ENCODE measurements at regions not wholly inside any gene's neighbourhood (a gene's known extent, or its start where the extent isn't known, plus 50 kb on each side); places are given as distances from the start of the nearest gene placed in this dataset.
A peak's percentile ranks its signal among the peaks of the same experiment; 100 is the strongest.

- DNase-seq = no peak
These were observed 58.1 kb downstream of the KLF4 start for GRCh38 chr9:107431461-107431860.

- DNase-seq = no peak
These were observed 59.5 kb downstream of the KLF4 start for GRCh38 chr9:107430071-107430470.

GRCh38 chr9:107426126-107426525, 63.4 kb downstream of the KLF4 start:
- no peak for DNase-seq

GRCh38 chr9:107425101-107426025, 64.2 kb downstream of the KLF4 start:
- peak; percentile 53 for DNase-seq

DNA sequence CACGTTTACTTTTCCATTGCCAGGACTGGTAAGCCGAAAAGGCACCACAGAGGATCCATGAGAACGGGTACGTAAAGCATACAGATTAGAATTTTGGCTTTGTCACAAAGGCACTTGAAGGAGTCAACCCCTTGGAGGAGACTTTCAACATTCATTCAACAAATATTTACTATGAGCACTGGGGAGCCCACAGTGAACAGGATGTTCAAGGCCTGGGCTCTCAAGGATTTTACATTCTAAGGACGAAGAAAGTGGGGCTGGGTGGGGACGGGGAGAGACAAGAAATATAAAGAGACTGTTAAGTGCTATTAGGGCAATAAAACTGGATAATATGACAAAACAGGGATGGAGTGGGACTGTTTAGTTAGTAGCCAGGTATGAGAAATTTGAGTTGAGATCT, 66.0 kb downstream of the KLF4 start:
- DNase-seq = no peak

- DNase-seq = peak; percentile 17
These were observed 67.1 kb downstream of the KLF4 start for GRCh38 chr9:107422189-107423185.

GRCh38 chr9:107410420-107410819, 79.1 kb downstream of the KLF4 start:
- DNase-seq = no peak

DNA sequence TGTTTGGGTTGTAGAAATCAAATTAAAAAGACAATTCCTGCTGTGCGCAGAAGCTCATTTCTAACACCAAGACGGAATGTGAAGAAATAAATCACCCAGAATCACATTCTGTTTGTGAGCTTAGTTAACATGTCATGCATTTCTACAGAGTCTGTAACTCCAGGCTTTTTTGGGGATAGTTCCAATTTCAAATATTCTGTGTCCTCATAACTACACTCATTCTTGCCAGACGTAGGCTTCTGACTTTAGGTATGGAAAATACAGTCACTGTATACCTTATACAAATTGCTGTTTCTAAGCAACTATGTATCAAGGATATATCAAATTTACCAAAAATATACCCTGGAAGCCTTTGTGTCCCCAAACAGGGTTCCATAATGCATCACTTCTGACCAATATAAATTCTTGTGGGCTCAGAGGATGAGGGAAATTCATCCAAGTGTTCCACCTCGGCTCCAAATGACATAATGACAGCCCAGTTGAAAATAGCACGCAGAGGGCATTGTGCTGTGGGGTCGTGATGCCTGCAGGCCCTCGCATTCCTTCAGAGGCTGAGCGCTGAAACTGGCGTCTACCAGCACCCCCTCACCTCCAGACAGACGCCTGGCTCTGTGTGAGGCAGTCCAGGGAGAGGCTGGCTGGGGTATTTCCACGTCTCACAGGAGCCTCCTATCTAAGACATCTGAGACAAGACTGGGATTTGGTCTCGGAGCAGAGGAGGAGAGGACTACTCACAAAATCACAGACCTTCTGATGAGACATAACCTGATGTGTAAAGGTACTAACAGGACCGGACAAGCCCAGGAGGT, 79.8 kb downstream of the KLF4 start:
- DNase-seq = no peak

DNA sequence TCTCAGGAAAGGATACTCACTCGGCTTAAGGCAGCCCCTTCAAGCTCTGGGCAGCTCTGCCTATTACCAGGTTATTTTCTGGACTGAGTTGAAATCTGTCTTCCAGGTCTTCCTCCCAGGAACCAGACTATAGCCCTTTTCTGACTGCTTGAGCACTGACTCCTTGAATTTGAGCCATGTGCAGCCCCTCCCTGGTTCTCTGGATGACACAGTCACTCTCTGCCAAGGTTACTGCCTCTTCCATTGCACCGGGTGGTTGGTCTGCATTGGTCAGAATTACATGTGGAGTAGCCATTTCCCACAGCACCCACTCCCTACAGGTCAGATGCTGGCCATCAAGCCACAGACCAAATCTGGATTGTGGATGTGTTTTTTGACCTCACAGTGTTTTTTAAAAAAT, 81.9 kb downstream of the KLF4 start:
- DNase-seq = no peak

GRCh38 chr9:107405511-107405910, 84.1 kb downstream of the KLF4 start:
- no peak for DNase-seq

DNA sequence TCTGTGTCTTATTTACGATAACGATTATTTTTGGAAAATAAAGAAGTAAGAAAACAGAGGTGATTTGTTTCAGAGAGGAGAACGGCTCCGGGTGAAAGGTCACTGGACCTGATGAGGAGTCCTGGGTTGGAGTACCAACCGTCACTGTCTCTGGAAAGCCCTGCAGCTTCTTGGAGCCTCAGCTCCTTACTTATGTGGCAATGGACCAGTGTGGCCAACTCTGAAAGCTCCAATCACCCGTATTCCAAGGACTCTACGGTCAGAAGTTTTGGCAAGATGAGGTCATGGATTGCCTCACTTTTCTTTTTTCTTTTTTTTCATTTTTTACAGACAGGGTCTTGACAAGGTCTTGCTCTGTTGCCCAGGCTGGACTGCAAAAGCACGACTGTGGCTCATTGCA, 84.8 kb downstream of the KLF4 start:
- DNase-seq = no peak

GRCh38 chr9:107404161-107404560, 85.4 kb downstream of the KLF4 start:
- no peak for DNase-seq

- no peak for DNase-seq
These were observed 92.2 kb downstream of the KLF4 start for GRCh38 chr9:107397076-107398044.

GRCh38 chr9:107394264-107394663, 95.3 kb downstream of the KLF4 start:
- no peak for DNase-seq

DNA sequence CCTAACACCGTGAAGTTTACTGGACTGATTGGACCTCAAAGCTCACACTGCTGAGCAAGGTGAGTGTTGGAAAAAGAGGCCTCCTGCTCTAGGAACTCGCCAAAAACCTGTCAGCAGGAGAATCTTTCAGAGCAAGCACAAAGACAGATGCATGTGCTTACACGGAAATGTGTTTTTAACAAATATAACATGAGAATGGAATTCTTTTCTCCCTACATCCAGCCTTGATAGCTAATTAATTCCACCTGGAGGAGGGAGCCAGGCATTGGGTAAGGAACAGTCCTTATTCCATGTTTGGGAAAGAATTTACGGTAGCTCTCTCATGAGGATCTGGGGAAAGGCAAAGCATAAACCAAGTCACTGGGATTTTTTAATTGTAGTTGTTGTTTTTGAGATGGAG, 98.8 kb downstream of the KLF4 start:
- no peak for DNase-seq

GRCh38 chr9:107390279-107390678, 99.3 kb downstream of the KLF4 start:
- no peak for DNase-seq

- DNase-seq = no peak
These were observed 99.9 kb downstream of the KLF4 start for GRCh38 chr9:107389617-107390071.

DNA sequence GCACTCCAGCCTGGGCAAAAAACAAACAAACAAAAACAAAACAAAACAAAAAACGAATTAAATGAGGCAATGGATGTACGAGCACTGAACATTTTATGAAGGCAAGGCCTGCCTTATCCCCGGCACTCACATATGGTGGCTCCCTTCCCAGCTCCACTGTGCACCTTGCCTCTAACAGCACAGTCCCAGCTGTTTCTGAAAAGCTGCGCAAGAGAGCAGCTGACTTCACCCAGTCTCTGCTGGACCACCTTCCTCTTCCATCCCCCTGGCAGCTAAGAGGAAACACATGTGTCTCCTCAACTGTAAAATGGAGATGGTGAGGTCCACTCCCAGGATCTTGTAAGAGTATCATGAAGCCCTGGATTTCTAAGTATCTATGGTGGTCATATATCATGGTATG, 100.7 kb downstream of the KLF4 start:
- DNase-seq = no peak

- no peak for DNase-seq
These were observed 102.2 kb downstream of the KLF4 start for GRCh38 chr9:107387409-107387808.

DNA sequence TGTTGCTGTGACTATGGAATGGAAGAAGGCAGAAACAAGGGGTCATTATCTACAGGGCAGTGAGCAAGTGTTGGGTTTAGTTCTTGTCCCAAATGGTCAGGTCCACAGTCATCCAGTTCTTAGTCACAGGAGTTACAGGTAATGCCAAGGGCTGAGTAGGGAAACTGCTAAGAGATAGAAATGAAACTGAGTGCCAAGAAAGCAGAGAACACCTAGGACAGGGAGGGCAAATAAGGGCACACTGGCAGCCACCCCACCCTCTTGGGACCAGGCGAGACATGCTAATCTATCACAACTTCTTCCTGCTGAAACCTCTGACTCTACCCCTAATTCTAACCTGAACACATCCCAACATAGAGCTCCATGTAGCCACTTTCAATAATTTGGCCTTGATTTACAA, 103.2 kb downstream of the KLF4 start:
- DNase-seq = no peak
